ENCODE measurements at regions not wholly inside any gene's neighbourhood (a gene's known extent, or its start where the extent isn't known, plus 50 kb on each side); places are given as distances from the start of the nearest gene placed in this dataset.

- Histone ChIP-seq H3K9ac (replicated peaks in 1 of 4; ENCODE audit: extremely low read depth in 1 of 4, low read depth in 3 of 4, low read length in 3 of 4) (no peak overlapping the region), H3K14ac (ENCODE audit: insufficient read length) (no peak overlapping the region), H2BK5ac (ENCODE audit: low read depth, low read length) (no peak overlapping the region), H4K8ac (ENCODE audit: extremely low read depth, insufficient read depth, low read length) (no peak overlapping the region), H3K4ac (replicated peaks; ENCODE audit: insufficient read length, low read depth, low read length) (no peak overlapping the region), H2BK12ac (ENCODE audit: low read depth, low read length) (no peak overlapping the region), H3K23ac (ENCODE audit: insufficient read length) (no peak overlapping the region), H3K79me2 (ENCODE audit: control insufficient read depth in 1 of 2, insufficient read depth in 2 of 2, low read length in 2 of 2) (no peaks in the 10 kb centered on the region), H4K91ac (replicated peaks; ENCODE audit: insufficient read length, low read length) (no peak overlapping the region), H2BK120ac (replicated peaks; ENCODE audit: low read depth, low read length) (no peak overlapping the region), H3K79me1 (ENCODE audit: low read depth, low read length) (no peaks in the 10 kb centered on the region), H3K4me2 (ENCODE audit: insufficient read depth in 1 of 2, low read depth in 2 of 2, low read length in 2 of 2) (no peak overlapping the region), H3K4me1 (replicated peaks in 1 of 4; ENCODE audit: control insufficient read depth in 3 of 4, insufficient read depth in 4 of 4, low read length in 3 of 4) (no peaks in the 10 kb centered on the region), H3K18ac (ENCODE audit: extremely low read depth, low read length) (no peak overlapping the region), H3K56ac (replicated peaks; ENCODE audit: insufficient read length, low read depth, low read length) (no peak overlapping the region), H2AK5ac (ENCODE audit: low read depth, low read length) (no peak overlapping the region), H3K9me3 (ENCODE audit: insufficient read depth in 2 of 2, low read depth in 1 of 2, low read length in 1 of 2) (no peaks in the 10 kb centered on the region), H3K27me3 (replicated peaks in 1 of 4; ENCODE audit: control insufficient read depth in 3 of 4, extremely low read depth in 1 of 4, insufficient read depth in 3 of 4, low read length in 3 of 4) (no peaks in the 10 kb centered on the region), H3K27ac (ENCODE audit: low read depth, low read length) (no peak overlapping the region), H2BK15ac (ENCODE audit: low read length) (no peak overlapping the region), H2AFZ (ENCODE audit: low read length) (no peak overlapping the region), H3K23me2 (ENCODE audit: low read depth, low read length) (no peaks in the 10 kb centered on the region; the same call in 1 of the 2 replicates), H4K5ac (ENCODE audit: insufficient read length, low read depth, low read length) (no peak overlapping the region), H3K36me3 (ENCODE audit: control insufficient read depth in 2 of 4, insufficient read depth in 4 of 4, low read length in 3 of 4) (no peaks in the 10 kb centered on the region), H3K4me3 (ENCODE audit: extremely low read depth in 1 of 4, insufficient read depth in 2 of 4, low read depth in 3 of 4, low read length in 4 of 4) (no peak overlapping the region), H2BK20ac (ENCODE audit: low read length) (no peak overlapping the region), H4K20me1 (replicated peaks in 1 of 2; ENCODE audit: control insufficient read depth in 1 of 2, insufficient read depth in 2 of 2, low read length in 2 of 2) (no peaks in the 10 kb centered on the region)
- FAIRE-seq: no peak
- ChIA-PET POLR2A (ENCODE audit: partially characterized antibody) (no interaction called here), CTCF (ENCODE audit: partially characterized antibody) (no interaction called here)
- DNase-seq (ENCODE audit: low read depth in 1 of 2, low spot score in 2 of 2): no peak
- 91% methylated on average over 5 of the region's 5 CpGs; no CpG with 5 or more reads in 1 of the 2 experiments for WGBS, 2 experiments (ENCODE audit: extremely low coverage in 1 of 2, insufficient coverage in 1 of 2, insufficient read length in 1 of 2, insufficient replicate concordance in 2 of 2, low coverage in 1 of 2, low lambda C conversion rate in 2 of 2, missing lambda C conversion rate in 1 of 2)
- TF ChIP-seq GTF2F1 (IDR thresholded peaks at IDR 0.05; ENCODE audit: borderline replicate concordance, low read depth, low read length): no peak
Observed at GRCh38 chr15:95601525-95601924, 729.0 kb upstream of the NR2F2 start.

Measured in H1 (cell line).